ENCODE measurements at regions not wholly inside any gene's neighbourhood (a gene's known extent, or its start where the extent isn't known, plus 50 kb on each side); places are given as distances from the start of the nearest gene placed in this dataset.

- Histone ChIP-seq H3K36me3 (no peaks in the 10 kb centered on the region), H3K4me3 (no peak overlapping the region), H3K9me3 (no peaks in the 10 kb centered on the region), H3K4me1 (no peaks in the 10 kb centered on the region), H3K27ac (no peak overlapping the region), H3K27me3 (no peaks in the 10 kb centered on the region)
- TF ChIP-seq POLR2A (IDR thresholded peaks at IDR 0.05) (no peak), POLR2AphosphoS5 (IDR thresholded peaks at IDR 0.05; ENCODE audit: insufficient read depth in 1 of 2, low read depth in 1 of 2) (no peak)
- TF ChIP-seq, protein P1, sequence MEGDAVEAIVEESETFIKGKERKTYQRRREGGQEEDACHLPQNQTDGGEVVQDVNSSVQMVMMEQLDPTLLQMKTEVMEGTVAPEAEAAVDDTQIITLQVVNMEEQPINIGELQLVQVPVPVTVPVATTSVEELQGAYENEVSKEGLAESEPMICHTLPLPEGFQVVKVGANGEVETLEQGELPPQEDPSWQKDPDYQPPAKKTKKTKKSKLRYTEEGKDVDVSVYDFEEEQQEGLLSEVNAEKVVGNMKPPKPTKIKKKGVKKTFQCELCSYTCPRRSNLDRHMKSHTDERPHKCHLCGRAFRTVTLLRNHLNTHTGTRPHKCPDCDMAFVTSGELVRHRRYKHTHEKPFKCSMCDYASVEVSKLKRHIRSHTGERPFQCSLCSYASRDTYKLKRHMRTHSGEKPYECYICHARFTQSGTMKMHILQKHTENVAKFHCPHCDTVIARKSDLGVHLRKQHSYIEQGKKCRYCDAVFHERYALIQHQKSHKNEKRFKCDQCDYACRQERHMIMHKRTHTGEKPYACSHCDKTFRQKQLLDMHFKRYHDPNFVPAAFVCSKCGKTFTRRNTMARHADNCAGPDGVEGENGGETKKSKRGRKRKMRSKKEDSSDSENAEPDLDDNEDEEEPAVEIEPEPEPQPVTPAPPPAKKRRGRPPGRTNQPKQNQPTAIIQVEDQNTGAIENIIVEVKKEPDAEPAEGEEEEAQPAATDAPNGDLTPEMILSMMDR (IDR thresholded peaks at IDR 0.05) = no peak
- intact Hi-C loops (cut with DNase I) = no loop called here
- DNase-seq (ENCODE audit: extremely low spot score in 2 of 2) = no peak
Observed at GRCh38 chr13:100941377-100942368, 267.1 kb upstream of the TMTC4 start.

DNA sequence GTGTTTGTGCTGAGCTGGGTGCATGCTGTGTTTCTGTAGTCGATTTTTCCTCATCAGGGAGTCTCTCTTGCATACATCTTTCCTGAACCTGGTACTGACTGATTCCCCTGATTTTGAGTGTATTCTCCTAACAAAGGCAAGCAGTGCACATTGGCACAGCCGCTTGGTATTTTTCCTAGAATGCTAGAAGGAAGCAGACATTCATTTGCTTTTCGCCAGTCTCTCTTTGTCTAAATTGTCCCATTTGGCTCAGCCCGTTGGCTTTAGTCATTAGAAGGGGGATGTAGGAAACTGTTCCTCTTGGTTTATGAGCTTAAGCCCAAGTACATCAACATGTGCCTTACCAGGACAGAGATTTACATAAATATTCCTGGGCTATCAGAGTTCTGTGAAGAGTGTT is 266.1 kb upstream of the TMTC4 start:
- no peaks in the 10 kb centered on the region for H3K9me3 ChIP-seq
- no peak overlapping the region for H3K27ac ChIP-seq
- DNase-seq (ENCODE audit: extremely low spot score in 2 of 2) = no peak
- H3K27me3 ChIP-seq = no peaks in the 10 kb centered on the region
- no peaks in the 10 kb centered on the region for H3K4me1 ChIP-seq
- TF ChIP-seq, protein P1 (IDR thresholded peaks at IDR 0.05) = no peak
- TF ChIP-seq POLR2AphosphoS5 (IDR thresholded peaks at IDR 0.05; ENCODE audit: insufficient read depth in 1 of 2, low read depth in 1 of 2) (no peak), POLR2A (IDR thresholded peaks at IDR 0.05) (no peak)
- no peak overlapping the region for H3K4me3 ChIP-seq
- intact Hi-C loops (cut with DNase I) = no loop called here
- no peaks in the 10 kb centered on the region for H3K36me3 ChIP-seq

DNA sequence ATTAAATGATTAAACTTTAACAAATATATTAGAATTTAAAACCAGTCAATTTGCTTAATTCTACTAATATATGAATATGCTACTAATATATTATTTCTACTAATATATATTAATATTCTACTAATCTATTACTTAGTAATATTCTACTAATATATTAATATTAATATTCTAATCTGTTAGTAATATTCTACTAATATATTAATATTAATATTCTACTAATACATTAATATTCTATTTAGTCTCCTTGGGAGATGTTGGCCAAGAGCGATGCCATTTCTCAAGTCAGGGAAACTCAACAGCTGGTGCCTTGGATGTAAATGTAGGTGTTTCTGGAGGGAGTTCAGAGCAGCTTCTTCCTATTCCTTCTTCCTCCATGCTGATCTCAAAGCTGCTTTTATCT is 259.2 kb upstream of the TMTC4 start:
- H3K36me3 ChIP-seq = no peaks in the 10 kb centered on the region
- intact Hi-C loops (cut with DNase I) = no loop called here

DNA sequence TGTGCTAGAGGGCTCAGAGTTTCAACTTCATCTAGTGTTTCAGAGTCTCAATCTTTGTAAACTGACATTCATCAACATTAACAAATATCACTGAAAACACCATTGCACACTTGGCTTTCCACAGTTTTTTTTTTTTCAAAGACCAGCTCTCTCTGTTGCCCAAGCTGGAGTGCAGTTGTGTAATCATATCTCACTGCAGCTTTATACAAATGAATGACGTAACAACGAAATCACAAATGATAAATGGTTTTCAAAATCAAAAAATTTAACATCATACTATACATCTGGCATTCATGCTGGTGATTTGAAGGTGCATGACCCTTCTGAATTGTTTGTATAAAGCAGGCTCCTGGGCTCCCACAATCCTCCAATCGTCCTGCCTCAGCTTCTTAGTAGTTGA is 248.0 kb upstream of the TMTC4 start:
- no peak overlapping the region for H3K4me3 ChIP-seq
- H3K4me1 ChIP-seq = no peaks in the 10 kb centered on the region
- no peak overlapping the region for H3K27ac ChIP-seq
- no peaks in the 10 kb centered on the region for H3K9me3 ChIP-seq
- no peak for DNase-seq (ENCODE audit: extremely low spot score in 2 of 2)
- H3K27me3 ChIP-seq = no peaks in the 10 kb centered on the region
- TF ChIP-seq POLR2A (IDR thresholded peaks at IDR 0.05) (no peak), POLR2AphosphoS5 (IDR thresholded peaks at IDR 0.05; ENCODE audit: insufficient read depth in 1 of 2, low read depth in 1 of 2) (no peak)
- TF ChIP-seq, protein P1 (IDR thresholded peaks at IDR 0.05) = no peak
- no peaks in the 10 kb centered on the region for H3K36me3 ChIP-seq
- intact Hi-C loops (cut with DNase I) = no loop called here

More for the DNA sequence above, 259.2 kb upstream of the TMTC4 start:
- H3K4me3 ChIP-seq = no peak overlapping the region
- H3K27me3 ChIP-seq = no peaks in the 10 kb centered on the region
- H3K4me1 ChIP-seq = no peaks in the 10 kb centered on the region
- TF ChIP-seq, protein P1 (IDR thresholded peaks at IDR 0.05) = no peak
- TF ChIP-seq POLR2AphosphoS5 (IDR thresholded peaks at IDR 0.05; ENCODE audit: insufficient read depth in 1 of 2, low read depth in 1 of 2) (no peak), POLR2A (IDR thresholded peaks at IDR 0.05) (no peak)
- H3K9me3 ChIP-seq = no peaks in the 10 kb centered on the region
- no peak for DNase-seq (ENCODE audit: extremely low spot score in 2 of 2)
- no peak overlapping the region for H3K27ac ChIP-seq

DNA sequence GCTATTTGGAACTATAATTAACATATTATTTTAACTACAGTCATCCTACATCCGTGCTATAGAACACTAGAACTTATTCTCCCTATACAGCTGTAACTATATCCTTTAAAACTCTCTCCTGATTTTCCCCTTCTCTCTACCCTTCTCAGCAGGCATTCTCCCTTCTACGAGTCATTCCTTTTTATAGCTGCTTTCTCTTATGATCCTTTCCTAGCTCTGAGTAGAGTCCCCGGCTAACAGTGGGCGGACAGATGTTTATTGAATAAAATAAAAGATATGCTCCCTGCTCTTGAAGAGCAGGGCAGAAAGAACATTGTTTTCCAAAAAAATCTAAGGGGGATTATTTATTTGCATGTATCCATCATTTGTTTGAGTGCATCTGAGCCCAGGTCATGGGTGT is 246.5 kb upstream of the TMTC4 start:
- Histone ChIP-seq H3K4me3 (no peak overlapping the region), H3K4me1 (no peaks in the 10 kb centered on the region), H3K9me3 (no peaks in the 10 kb centered on the region), H3K36me3 (no peaks in the 10 kb centered on the region), H3K27ac (no peak overlapping the region), H3K27me3 (no peaks in the 10 kb centered on the region)
- TF ChIP-seq, protein P1 (IDR thresholded peaks at IDR 0.05) = no peak
- no peak for TF ChIP-seq POLR2A (IDR thresholded peaks at IDR 0.05)
- no peak for TF ChIP-seq POLR2AphosphoS5 (IDR thresholded peaks at IDR 0.05; ENCODE audit: insufficient read depth in 1 of 2, low read depth in 1 of 2)
- intact Hi-C loops (cut with DNase I) = no loop called here
- DNase-seq (ENCODE audit: extremely low spot score in 2 of 2) = no peak

Data from vagina (tissue), 2 donors.